Omental fat pad (tissue), 3 donors: ENCODE measurements at regions not wholly inside any gene's neighbourhood (a gene's known extent, or its start where the extent isn't known, plus 50 kb on each side); places are given as distances from the start of the nearest gene placed in this dataset.

Experiments used
- ATAC-seq: fragments of 150-250 bp; one replicate; pipeline ENCODE4 v1.9.1; 2016; ENCODE audit warnings: mild to moderate bottlenecking, moderate library complexity; ENCODE audit not compliant: low FRiP score
- DNase-seq: peaks from one replicate; pipeline ENCODE4 v3.0.0-alpha.2; 2019; ENCODE audit warnings: low spot score
- CTCF ChIP-seq, 3 donors: fragments of 450-650 bp; IDR thresholded peaks; one replicate each; pipeline ENCODE4 v1.5.1; 2016 to 2017; ENCODE audit warnings: antibody characterized with exemption in 3 of 3, mild to moderate bottlenecking in 3 of 3, moderate library complexity in 2 of 3

GRCh38 chr10:120970595-120971529, 119.7 kb downstream of the WDR11 start:
- no peak for ATAC-seq
- TF ChIP-seq CTCF (IDR thresholded peaks at IDR 0.05), result no peak
- DNase-seq, result no peak

- TF ChIP-seq CTCF (IDR thresholded peaks at IDR 0.05), result no peak
- ATAC-seq (no peak), DNase-seq (no peak)
These were observed 120.5 kb downstream of the WDR11 start for GRCh38 chr10:120971671-120972070.

- DNase-seq, result no peak
- no peak for ATAC-seq
- no peak for TF ChIP-seq CTCF (IDR thresholded peaks at IDR 0.05)
These were observed 121.1 kb downstream of the WDR11 start for GRCh38 chr10:120972259-120972658.

GRCh38 chr10:120975072-120975867, 124.1 kb downstream of the WDR11 start:
- DNase-seq (no peak), ATAC-seq (no peak)
- TF ChIP-seq CTCF (IDR thresholded peaks at IDR 0.05), result no peak

- no peak for TF ChIP-seq CTCF (IDR thresholded peaks at IDR 0.05)
- no peak for DNase-seq
- ATAC-seq, result no peak
These were observed 124.7 kb downstream of the WDR11 start for GRCh38 chr10:120975868-120976225.

- ATAC-seq (no peak), DNase-seq (no peak)
- no peak for TF ChIP-seq CTCF (IDR thresholded peaks at IDR 0.05)
These were observed 126.7 kb downstream of the WDR11 start for GRCh38 chr10:120977897-120978296.
